A673 (cell line): ENCODE measurements at regions not wholly inside any gene's neighbourhood (a gene's known extent, or its start where the extent isn't known, plus 50 kb on each side); places are given as distances from the start of the nearest gene placed in this dataset.

ENCODE experiments used
- BruUV-seq: library from RNA; stranded (reverse); fragments of 400-500 nt; replicated peaks from 2 replicates; lab custom pipeline; 2021; lab: Mats Ljungman, UMichigan
- CTCF ChIA-PET: fragments of 300-600 bp; sonication (Branson Sonifier 250); formaldehyde crosslinking; loops from one replicate; lab custom pipeline; 2022; ENCODE audit warnings: antibody characterized with exemption; lab: Charles Lee
- POLR2A ChIA-PET: fragments of 300-600 bp; sonication (Branson Sonifier 250); formaldehyde crosslinking; loops from one replicate; lab custom pipeline; 2022; ENCODE audit warnings: antibody characterized with exemption; ENCODE audit not compliant: low non-redundant PET; lab: Charles Lee
- DNase-seq: peaks from one replicate; pipeline ENCODE4 v3.0.0-alpha.2; 2015; ENCODE audit warnings: low spot score
- H3K27ac ChIP-seq: fragments of 200-600 bp; sonication (generic); 2 replicates; pipeline ENCODE4 v1.5.1; 2016; ENCODE audit warnings: mixed run types, low read depth, mild to moderate bottlenecking, mixed read lengths, antibody characterized with exemption, low read length; ENCODE audit not compliant: poor library complexity, severe bottlenecking
- H3K27me3 ChIP-seq: fragments of 200-600 bp; sonication (generic); replicated peaks from 2 replicates; pipeline ENCODE4 v1.6.1; 2017; ENCODE audit warnings: mixed run types, low read depth, mild to moderate bottlenecking, mixed read lengths, antibody characterized with exemption, low read length; ENCODE audit not compliant: insufficient read depth, poor library complexity
- H3K36me3 ChIP-seq: fragments of 200-600 bp; sonication (generic); 2 replicates; pipeline ENCODE4 v1.6.1; 2016; ENCODE audit warnings: mixed run types, mild to moderate bottlenecking, mixed read lengths, antibody characterized with exemption, low read length; ENCODE audit not compliant: insufficient read depth, poor library complexity, severe bottlenecking
- H3K4me1 ChIP-seq: fragments of 200-600 bp; sonication (generic); 2 replicates; pipeline ENCODE4 v1.6.1; 2017; ENCODE audit warnings: mixed run types, mild to moderate bottlenecking, mixed read lengths, antibody characterized with exemption, low read length; ENCODE audit not compliant: insufficient read depth, poor library complexity, severe bottlenecking
- H3K4me3 ChIP-seq: fragments of 200-600 bp; sonication (generic); 2 replicates; pipeline ENCODE4 v1.5.1; 2016; ENCODE audit warnings: low read depth, mixed run types, mild to moderate bottlenecking, mixed read lengths, low read length; ENCODE audit not compliant: poor library complexity, severe bottlenecking
- H3K9me3 ChIP-seq: fragments of 200-600 bp; sonication (generic); 2 replicates; pipeline ENCODE4 v1.6.1; 2016; ENCODE audit warnings: mixed run types, low read depth, mild to moderate bottlenecking, mixed read lengths, antibody characterized with exemption, low read length; ENCODE audit not compliant: poor library complexity, severe bottlenecking
- CTCF ChIP-seq: fragments of 300-800, 200-600 bp; sonication (generic); conservative IDR thresholded peaks from 2 replicates; pipeline ENCODE4 v1.5.1; 2017; ENCODE audit warnings: low read depth, mild to moderate bottlenecking, antibody characterized with exemption, low read length, moderate library complexity, mixed read lengths
- EZH2 ChIP-seq: fragments of 200-600 bp; sonication (generic); IDR thresholded peaks from 2 replicates; pipeline ENCODE4 v1.6.1; 2017; ENCODE audit warnings: borderline replicate concordance, low read depth, mild to moderate bottlenecking, mixed read lengths, antibody characterized with exemption, low read length; ENCODE audit not compliant: poor library complexity, severe bottlenecking
- intact Hi-C: fragments of 100-400 bp; cut with micrococcal nuclease; formaldehyde crosslinking; loops from one replicate; pipeline ENCODE4 v1.10.0; 2022; ENCODE audit not compliant: unreplicated experiment

GRCh38 chr3:26004172-26004571, 214.3 kb downstream of the OXSM start:
- BruUV-seq: no TSS peak
- ChIA-PET CTCF (no interaction called here), POLR2A (no interaction called here)
- no peak for DNase-seq
- no peak for TF ChIP-seq EZH2
- TF ChIP-seq CTCF: no peak
- intact Hi-C loops: no loop called here
- no peaks in the 10 kb centered on the region for H3K36me3 ChIP-seq
- H3K4me3 ChIP-seq: no peak overlapping the region
- H3K27ac ChIP-seq: no peak overlapping the region
- H3K9me3 ChIP-seq: no peaks in the 10 kb centered on the region
- no peaks in the 10 kb centered on the region for H3K27me3 ChIP-seq
- H3K4me1 ChIP-seq: no peaks in the 10 kb centered on the region

- no TSS peak for BruUV-seq
- ChIA-PET CTCF (no interaction called here), POLR2A (no interaction called here)
- H3K9me3 ChIP-seq: no peaks in the 10 kb centered on the region
- H3K27me3 ChIP-seq: no peaks in the 10 kb centered on the region
- H3K36me3 ChIP-seq: no peaks in the 10 kb centered on the region
- no peak overlapping the region for H3K4me3 ChIP-seq
- intact Hi-C loops: loop anchor here (10.0 kb wide), 1 partner anchor 254 kb away; no protein-coding TSS in a partner anchor
- H3K27ac ChIP-seq: no peak overlapping the region
- TF ChIP-seq EZH2 (no peak), CTCF (no peak)
- no peak for DNase-seq
- no peaks in the 10 kb centered on the region for H3K4me1 ChIP-seq
Observed at GRCh38 chr3:26011276-26011675, 221.4 kb downstream of the OXSM start.

DNA sequence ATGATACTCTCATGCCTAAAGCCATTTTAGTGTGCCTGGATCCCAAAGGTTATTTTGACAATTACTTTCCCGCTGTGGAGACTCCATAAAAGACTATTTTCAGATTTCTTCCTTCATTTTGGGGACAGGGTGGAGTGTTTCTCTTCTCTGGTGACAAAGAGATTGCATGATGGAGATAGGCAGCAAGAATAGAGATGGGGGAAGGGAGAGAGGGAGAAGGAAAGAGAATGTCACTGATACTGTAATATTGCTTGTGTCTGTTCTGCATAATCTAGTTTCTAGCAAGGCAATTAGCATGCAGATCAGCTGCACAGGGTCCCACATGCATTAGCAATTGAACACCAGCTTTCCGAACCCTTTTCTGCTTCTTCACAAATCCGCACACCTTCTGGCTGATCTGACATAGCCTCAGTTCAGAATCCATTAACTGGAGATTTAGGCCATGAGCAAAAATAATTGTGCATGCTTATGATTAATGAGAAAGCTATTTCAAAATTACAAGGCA, 222.4 kb downstream of the OXSM start:
- BruUV-seq: no TSS peak

More for the DNA sequence above, 222.4 kb downstream of the OXSM start:
- no peaks in the 10 kb centered on the region for H3K27me3 ChIP-seq
- ChIA-PET CTCF (no interaction called here), POLR2A (no interaction called here)
- no peaks in the 10 kb centered on the region for H3K4me1 ChIP-seq
- no peak overlapping the region for H3K27ac ChIP-seq
- TF ChIP-seq EZH2 (no peak), CTCF (no peak)
- no peaks in the 10 kb centered on the region for H3K36me3 ChIP-seq
- intact Hi-C loops: loop anchor here (10.0 kb wide), 1 partner anchor 253 kb away; no protein-coding TSS in a partner anchor
- H3K9me3 ChIP-seq: no peaks in the 10 kb centered on the region
- no peak overlapping the region for H3K4me3 ChIP-seq
- DNase-seq: no peak
